ENCODE measurements at regions not wholly inside any gene's neighbourhood (a gene's known extent, or its start where the extent isn't known, plus 50 kb on each side); places are given as distances from the start of the nearest gene placed in this dataset.

DNA sequence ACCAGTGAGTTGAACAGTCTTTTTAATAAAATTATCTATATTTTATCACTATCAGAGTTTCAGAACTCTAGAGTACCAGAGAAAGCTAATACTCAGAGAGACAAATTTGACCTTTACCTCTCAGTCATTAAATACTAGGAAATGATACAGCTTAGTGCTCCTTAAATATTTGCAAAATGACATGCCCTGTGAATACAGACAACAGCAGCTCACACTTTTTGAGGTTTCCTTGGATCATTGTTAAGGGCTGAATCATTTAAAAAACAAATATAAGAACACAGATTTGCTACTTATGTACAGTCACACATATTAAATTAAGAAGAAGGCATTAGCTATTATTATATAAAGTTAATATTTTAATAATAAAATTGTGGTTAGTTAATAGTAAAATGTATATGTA lies 1158.7 kb upstream of the EYS start:
- TF ChIP-seq, protein P1, sequence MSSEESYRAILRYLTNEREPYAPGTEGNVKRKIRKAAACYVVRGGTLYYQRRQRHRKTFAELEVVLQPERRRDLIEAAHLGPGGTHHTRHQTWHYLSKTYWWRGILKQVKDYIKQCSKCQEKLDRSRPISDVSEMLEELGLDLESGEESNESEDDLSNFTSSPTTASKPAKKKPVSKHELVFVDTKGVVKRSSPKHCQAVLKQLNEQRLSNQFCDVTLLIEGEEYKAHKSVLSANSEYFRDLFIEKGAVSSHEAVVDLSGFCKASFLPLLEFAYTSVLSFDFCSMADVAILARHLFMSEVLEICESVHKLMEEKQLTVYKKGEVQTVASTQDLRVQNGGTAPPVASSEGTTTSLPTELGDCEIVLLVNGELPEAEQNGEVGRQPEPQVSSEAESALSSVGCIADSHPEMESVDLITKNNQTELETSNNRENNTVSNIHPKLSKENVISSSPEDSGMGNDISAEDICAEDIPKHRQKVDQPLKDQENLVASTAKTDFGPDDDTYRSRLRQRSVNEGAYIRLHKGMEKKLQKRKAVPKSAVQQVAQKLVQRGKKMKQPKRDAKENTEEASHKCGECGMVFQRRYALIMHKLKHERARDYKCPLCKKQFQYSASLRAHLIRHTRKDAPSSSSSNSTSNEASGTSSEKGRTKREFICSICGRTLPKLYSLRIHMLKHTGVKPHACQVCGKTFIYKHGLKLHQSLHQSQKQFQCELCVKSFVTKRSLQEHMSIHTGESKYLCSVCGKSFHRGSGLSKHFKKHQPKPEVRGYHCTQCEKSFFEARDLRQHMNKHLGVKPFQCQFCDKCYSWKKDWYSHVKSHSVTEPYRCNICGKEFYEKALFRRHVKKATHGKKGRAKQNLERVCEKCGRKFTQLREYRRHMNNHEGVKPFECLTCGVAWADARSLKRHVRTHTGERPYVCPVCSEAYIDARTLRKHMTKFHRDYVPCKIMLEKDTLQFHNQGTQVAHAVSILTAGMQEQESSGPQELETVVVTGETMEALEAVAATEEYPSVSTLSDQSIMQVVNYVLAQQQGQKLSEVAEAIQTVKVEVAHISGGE (tag by site-specific recombination; conservative IDR thresholded peaks at IDR 0.05; ENCODE audit: low read depth), result no peak
- TF ChIP-seq ZNF654 (tag by site-specific recombination; IDR thresholded peaks at IDR 0.05; ENCODE audit: low read depth) (no peak), GLIS2 (tag by site-specific recombination; IDR thresholded peaks at IDR 0.05) (no peak), ZNF324 (tag by site-specific recombination; IDR thresholded peaks at IDR 0.05) (no peak), TRIM28 (IDR thresholded peaks at IDR 0.05; ENCODE audit: borderline replicate concordance, low read length) (no peak), ZNF596 (tag by site-specific recombination; IDR thresholded peaks at IDR 0.05) (no peak)
- TF ChIP-seq, protein P2, sequence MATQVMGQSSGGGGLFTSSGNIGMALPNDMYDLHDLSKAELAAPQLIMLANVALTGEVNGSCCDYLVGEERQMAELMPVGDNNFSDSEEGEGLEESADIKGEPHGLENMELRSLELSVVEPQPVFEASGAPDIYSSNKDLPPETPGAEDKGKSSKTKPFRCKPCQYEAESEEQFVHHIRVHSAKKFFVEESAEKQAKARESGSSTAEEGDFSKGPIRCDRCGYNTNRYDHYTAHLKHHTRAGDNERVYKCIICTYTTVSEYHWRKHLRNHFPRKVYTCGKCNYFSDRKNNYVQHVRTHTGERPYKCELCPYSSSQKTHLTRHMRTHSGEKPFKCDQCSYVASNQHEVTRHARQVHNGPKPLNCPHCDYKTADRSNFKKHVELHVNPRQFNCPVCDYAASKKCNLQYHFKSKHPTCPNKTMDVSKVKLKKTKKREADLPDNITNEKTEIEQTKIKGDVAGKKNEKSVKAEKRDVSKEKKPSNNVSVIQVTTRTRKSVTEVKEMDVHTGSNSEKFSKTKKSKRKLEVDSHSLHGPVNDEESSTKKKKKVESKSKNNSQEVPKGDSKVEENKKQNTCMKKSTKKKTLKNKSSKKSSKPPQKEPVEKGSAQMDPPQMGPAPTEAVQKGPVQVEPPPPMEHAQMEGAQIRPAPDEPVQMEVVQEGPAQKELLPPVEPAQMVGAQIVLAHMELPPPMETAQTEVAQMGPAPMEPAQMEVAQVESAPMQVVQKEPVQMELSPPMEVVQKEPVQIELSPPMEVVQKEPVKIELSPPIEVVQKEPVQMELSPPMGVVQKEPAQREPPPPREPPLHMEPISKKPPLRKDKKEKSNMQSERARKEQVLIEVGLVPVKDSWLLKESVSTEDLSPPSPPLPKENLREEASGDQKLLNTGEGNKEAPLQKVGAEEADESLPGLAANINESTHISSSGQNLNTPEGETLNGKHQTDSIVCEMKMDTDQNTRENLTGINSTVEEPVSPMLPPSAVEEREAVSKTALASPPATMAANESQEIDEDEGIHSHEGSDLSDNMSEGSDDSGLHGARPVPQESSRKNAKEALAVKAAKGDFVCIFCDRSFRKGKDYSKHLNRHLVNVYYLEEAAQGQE (tag by site-specific recombination; IDR thresholded peaks at IDR 0.05), result no peak
- TF ChIP-seq, protein P3, sequence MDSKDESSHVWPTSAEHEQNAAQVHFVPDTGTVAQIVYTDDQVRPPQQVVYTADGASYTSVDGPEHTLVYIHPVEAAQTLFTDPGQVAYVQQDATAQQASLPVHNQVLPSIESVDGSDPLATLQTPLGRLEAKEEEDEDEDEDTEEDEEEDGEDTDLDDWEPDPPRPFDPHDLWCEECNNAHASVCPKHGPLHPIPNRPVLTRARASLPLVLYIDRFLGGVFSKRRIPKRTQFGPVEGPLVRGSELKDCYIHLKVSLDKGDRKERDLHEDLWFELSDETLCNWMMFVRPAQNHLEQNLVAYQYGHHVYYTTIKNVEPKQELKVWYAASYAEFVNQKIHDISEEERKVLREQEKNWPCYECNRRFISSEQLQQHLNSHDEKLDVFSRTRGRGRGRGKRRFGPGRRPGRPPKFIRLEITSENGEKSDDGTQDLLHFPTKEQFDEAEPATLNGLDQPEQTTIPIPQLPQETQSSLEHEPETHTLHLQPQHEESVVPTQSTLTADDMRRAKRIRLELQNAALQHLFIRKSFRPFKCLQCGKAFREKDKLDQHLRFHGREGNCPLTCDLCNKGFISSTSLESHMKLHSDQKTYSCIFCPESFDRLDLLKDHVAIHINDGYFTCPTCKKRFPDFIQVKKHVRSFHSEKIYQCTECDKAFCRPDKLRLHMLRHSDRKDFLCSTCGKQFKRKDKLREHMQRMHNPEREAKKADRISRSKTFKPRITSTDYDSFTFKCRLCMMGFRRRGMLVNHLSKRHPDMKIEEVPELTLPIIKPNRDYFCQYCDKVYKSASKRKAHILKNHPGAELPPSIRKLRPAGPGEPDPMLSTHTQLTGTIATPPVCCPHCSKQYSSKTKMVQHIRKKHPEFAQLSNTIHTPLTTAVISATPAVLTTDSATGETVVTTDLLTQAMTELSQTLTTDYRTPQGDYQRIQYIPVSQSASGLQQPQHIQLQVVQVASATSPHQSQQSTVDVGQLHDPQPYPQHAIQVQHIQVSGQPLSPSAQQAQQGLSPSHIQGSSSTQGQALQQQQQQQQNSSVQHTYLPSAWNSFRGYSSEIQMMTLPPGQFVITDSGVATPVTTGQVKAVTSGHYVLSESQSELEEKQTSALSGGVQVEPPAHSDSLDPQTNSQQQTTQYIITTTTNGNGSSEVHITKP (tag by site-specific recombination; IDR thresholded peaks at IDR 0.05), result no peak
- TF ChIP-seq, protein P4, sequence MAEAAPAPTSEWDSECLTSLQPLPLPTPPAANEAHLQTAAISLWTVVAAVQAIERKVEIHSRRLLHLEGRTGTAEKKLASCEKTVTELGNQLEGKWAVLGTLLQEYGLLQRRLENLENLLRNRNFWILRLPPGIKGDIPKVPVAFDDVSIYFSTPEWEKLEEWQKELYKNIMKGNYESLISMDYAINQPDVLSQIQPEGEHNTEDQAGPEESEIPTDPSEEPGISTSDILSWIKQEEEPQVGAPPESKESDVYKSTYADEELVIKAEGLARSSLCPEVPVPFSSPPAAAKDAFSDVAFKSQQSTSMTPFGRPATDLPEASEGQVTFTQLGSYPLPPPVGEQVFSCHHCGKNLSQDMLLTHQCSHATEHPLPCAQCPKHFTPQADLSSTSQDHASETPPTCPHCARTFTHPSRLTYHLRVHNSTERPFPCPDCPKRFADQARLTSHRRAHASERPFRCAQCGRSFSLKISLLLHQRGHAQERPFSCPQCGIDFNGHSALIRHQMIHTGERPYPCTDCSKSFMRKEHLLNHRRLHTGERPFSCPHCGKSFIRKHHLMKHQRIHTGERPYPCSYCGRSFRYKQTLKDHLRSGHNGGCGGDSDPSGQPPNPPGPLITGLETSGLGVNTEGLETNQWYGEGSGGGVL (tag by site-specific recombination; IDR thresholded peaks at IDR 0.05), result no peak
- TF ChIP-seq, protein P5, sequence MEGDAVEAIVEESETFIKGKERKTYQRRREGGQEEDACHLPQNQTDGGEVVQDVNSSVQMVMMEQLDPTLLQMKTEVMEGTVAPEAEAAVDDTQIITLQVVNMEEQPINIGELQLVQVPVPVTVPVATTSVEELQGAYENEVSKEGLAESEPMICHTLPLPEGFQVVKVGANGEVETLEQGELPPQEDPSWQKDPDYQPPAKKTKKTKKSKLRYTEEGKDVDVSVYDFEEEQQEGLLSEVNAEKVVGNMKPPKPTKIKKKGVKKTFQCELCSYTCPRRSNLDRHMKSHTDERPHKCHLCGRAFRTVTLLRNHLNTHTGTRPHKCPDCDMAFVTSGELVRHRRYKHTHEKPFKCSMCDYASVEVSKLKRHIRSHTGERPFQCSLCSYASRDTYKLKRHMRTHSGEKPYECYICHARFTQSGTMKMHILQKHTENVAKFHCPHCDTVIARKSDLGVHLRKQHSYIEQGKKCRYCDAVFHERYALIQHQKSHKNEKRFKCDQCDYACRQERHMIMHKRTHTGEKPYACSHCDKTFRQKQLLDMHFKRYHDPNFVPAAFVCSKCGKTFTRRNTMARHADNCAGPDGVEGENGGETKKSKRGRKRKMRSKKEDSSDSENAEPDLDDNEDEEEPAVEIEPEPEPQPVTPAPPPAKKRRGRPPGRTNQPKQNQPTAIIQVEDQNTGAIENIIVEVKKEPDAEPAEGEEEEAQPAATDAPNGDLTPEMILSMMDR (tag by site-specific recombination; IDR thresholded peaks at IDR 0.05), result no peak
- TF ChIP-seq, protein P6, sequence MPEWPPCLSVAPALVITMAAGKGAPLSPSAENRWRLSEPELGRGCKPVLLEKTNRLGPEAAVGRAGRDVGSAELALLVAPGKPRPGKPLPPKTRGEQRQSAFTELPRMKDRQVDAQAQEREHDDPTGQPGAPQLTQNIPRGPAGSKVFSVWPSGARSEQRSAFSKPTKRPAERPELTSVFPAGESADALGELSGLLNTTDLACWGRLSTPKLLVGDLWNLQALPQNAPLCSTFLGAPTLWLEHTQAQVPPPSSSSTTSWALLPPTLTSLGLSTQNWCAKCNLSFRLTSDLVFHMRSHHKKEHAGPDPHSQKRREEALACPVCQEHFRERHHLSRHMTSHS (tag by site-specific recombination; IDR thresholded peaks at IDR 0.05), result no peak

Measured in HEK293 (cell line).